Tibial artery (tissue), 4 donors: ENCODE measurements at regions not wholly inside any gene's neighbourhood (a gene's known extent, or its start where the extent isn't known, plus 50 kb on each side); places are given as distances from the start of the nearest gene placed in this dataset.

Experiments used
- DNase-seq, 2 donors: peaks; one replicate each; pipeline ENCODE4 v3.0.0-alpha.2; 2019
- H3K27ac ChIP-seq, 2 donors: fragments of 200-600 bp; sonication (generic) in 1 of 2; 1 replicate in 1 of 2; 2 replicates in 1 of 2; pipeline ENCODE4 v1.5.1; 2018 to 2019; ENCODE audit warnings: mild to moderate bottlenecking in 1 of 2
- H3K27me3 ChIP-seq, 2 donors: fragments of 200-600 bp; sonication (generic) in 1 of 2; one replicate each; pipeline versions ENCODE4 v1.5.1 to v1.6.0; 2016 to 2019
- H3K36me3 ChIP-seq, 3 donors: fragments of 200-600 bp; sonication (generic) in 2 of 3; one replicate each; pipeline ENCODE4 v1.5.1; 2016 to 2019; ENCODE audit warnings: mild to moderate bottlenecking in 2 of 3
- H3K4me1 ChIP-seq, 4 donors: fragments of 200-600 bp; sonication (generic) in 2 of 4; 1 replicate in 3 of 4; 2 replicates in 1 of 4; pipeline ENCODE4 v1.5.1; 2016 to 2019
- H3K4me3 ChIP-seq, 2 donors: fragments of 200-600 bp; sonication (generic) in 1 of 2; 1 replicate in 1 of 2; 2 replicates in 1 of 2; pipeline ENCODE4 v1.5.1; 2018 to 2019; ENCODE audit warnings: mild to moderate bottlenecking in 2 of 2
- H3K9me3 ChIP-seq, 3 donors: fragments of 200-600 bp; sonication (generic) in 1 of 3; one replicate each; pipeline ENCODE4 v1.5.1; 2016 to 2019
- CTCF ChIP-seq, 2 experiments: fragments of 200-600 bp in 1 of 2; fragments of 450-650 bp in 1 of 2; IDR thresholded peaks; one replicate each; pipeline ENCODE4 v1.5.1; 2017 to 2019; ENCODE audit warnings: antibody characterized with exemption in 2 of 2, mild to moderate bottlenecking in 1 of 2, moderate library complexity in 1 of 2
- intact Hi-C: fragments of 100-400 bp; cut with DNase I; formaldehyde crosslinking; loops from one replicate; pipeline ENCODE4 v1.15.0; 2023; ENCODE audit warnings: low total_unique reads

GRCh38 chr5:119808024-119808423, 178.7 kb downstream of the FAM170A start:
- intact Hi-C loops = no loop called here
- no peak overlapping the region for H3K27ac ChIP-seq
- no peaks in the 10 kb centered on the region for H3K27me3 ChIP-seq
- no peak for DNase-seq
- peaks cover 0 to 25% (median 11%) of the 10 kb centered on the region in 3 donors for H3K9me3 ChIP-seq
- no peak overlapping the region for H3K4me3 ChIP-seq
- H3K36me3 ChIP-seq = peaks cover 0 to 6% (median 0%) of the 10 kb centered on the region in 3 donors
- no peak for TF ChIP-seq CTCF (IDR thresholded peaks at IDR 0.05)
- H3K4me1 ChIP-seq = peaks cover 0 to 19% (median 9%) of the 10 kb centered on the region in 4 donors

- H3K27ac ChIP-seq = no peak overlapping the region
- peaks cover 0 to 25% (median 11%) of the 10 kb centered on the region in 3 donors for H3K9me3 ChIP-seq
- DNase-seq = no peak
- H3K4me1 ChIP-seq = peaks cover 0 to 19% (median 9%) of the 10 kb centered on the region in 4 donors
- intact Hi-C loops = no loop called here
- peaks cover 0 to 6% (median 0%) of the 10 kb centered on the region in 3 donors for H3K36me3 ChIP-seq
- no peaks in the 10 kb centered on the region for H3K27me3 ChIP-seq
- TF ChIP-seq CTCF (IDR thresholded peaks at IDR 0.05) = no peak
- H3K4me3 ChIP-seq = no peak overlapping the region
Observed at GRCh38 chr5:119808474-119808873, 179.1 kb downstream of the FAM170A start.

GRCh38 chr5:119810217-119810616, 180.9 kb downstream of the FAM170A start:
- no peak for TF ChIP-seq CTCF (IDR thresholded peaks at IDR 0.05)
- H3K27ac ChIP-seq = peak overlapping the region; percentile 25 to 62
- intact Hi-C loops = no loop called here
- peaks cover 0 to 19% (median 9%) of the 10 kb centered on the region in 4 donors for H3K4me1 ChIP-seq
- H3K36me3 ChIP-seq = peaks cover 0 to 6% (median 0%) of the 10 kb centered on the region in 3 donors
- no peaks in the 10 kb centered on the region for H3K27me3 ChIP-seq
- peaks cover 0 to 25% (median 11%) of the 10 kb centered on the region in 3 donors for H3K9me3 ChIP-seq
- H3K4me3 ChIP-seq = no peak overlapping the region
- DNase-seq = no peak

GRCh38 chr5:119811458-119811857, 182.1 kb downstream of the FAM170A start:
- Histone ChIP-seq H3K4me3 (no peak overlapping the region), H3K4me1 (peaks cover 0 to 26% (median 9%) of the 10 kb centered on the region in 4 donors), H3K27me3 (no peaks in the 10 kb centered on the region), H3K36me3 (peaks cover 0 to 6% (median 0%) of the 10 kb centered on the region in 3 donors), H3K27ac (peak overlapping the region in 1 of 2 donors; percentile 62), H3K9me3 (peaks cover 0 to 25% (median 11%) of the 10 kb centered on the region in 3 donors)
- no peak for TF ChIP-seq CTCF (IDR thresholded peaks at IDR 0.05)
- no peak for DNase-seq
- intact Hi-C loops = no loop called here

- TF ChIP-seq CTCF (IDR thresholded peaks at IDR 0.05) = no peak
- no peak overlapping the region for H3K27ac ChIP-seq
- H3K4me3 ChIP-seq = no peak overlapping the region
- no peaks in the 10 kb centered on the region for H3K9me3 ChIP-seq
- intact Hi-C loops = no loop called here
- H3K36me3 ChIP-seq = no peaks in the 10 kb centered on the region
- H3K27me3 ChIP-seq = no peaks in the 10 kb centered on the region
- H3K4me1 ChIP-seq = peaks cover 0 to 30% (median 7%) of the 10 kb centered on the region in 4 donors
- DNase-seq = no peak
Observed at GRCh38 chr5:119814655-119815054, 185.3 kb downstream of the FAM170A start.

- no peaks in the 10 kb centered on the region for H3K27me3 ChIP-seq
- no peak overlapping the region for H3K27ac ChIP-seq
- TF ChIP-seq CTCF (IDR thresholded peaks at IDR 0.05) = no peak
- no peak overlapping the region for H3K4me3 ChIP-seq
- no peaks in the 10 kb centered on the region for H3K36me3 ChIP-seq
- H3K4me1 ChIP-seq = peaks cover 0 to 16% (median under 1%) of the 10 kb centered on the region in 4 donors
- intact Hi-C loops = no loop called here
- DNase-seq = no peak
- no peaks in the 10 kb centered on the region for H3K9me3 ChIP-seq
Observed at GRCh38 chr5:119816055-119816454, 186.7 kb downstream of the FAM170A start.
